ENCODE measurements at regions not wholly inside any gene's neighbourhood (a gene's known extent, or its start where the extent isn't known, plus 50 kb on each side); places are given as distances from the start of the nearest gene placed in this dataset.
A peak's percentile ranks its signal among the peaks of the same experiment; 100 is the strongest.

DNA sequence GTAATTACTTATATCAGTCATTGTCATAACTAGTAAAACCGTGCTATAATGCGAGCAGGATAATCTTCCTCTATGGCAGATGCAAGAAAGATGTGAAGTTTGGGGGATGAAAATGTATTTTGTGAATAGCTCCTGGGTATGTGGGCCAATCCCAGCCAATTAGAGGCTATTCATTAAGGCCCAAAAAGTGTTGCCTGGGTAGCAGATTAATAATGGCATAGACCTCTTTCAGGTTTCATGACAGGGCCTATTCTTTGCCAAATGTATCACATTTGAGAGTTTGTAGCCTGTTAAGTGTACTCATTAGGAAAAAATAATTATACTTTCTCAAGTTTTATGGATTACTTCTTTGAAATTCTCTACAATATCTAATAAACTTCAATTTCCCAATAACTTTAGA lies 199.2 kb upstream of the POU3F2 start:
- no CpG with 5 or more reads among the region's 2 CpGs for WGBS (ENCODE audit: insufficient coverage)
- H3K27ac ChIP-seq (ENCODE audit: low read length) = no peak overlapping the region
- H3K27me3 ChIP-seq (ENCODE audit: control insufficient read depth, insufficient read depth, low read length) = no peaks in the 10 kb centered on the region
- no peak overlapping the region for H3K4me3 ChIP-seq (ENCODE audit: low read length)
- no peaks in the 10 kb centered on the region for H3K36me3 ChIP-seq (ENCODE audit: control insufficient read depth, insufficient read depth, low read length)
- no peaks in the 10 kb centered on the region for H3K9me3 ChIP-seq (replicated peaks; ENCODE audit: control insufficient read depth, low read depth, low read length)
- no peaks in the 10 kb centered on the region for H3K4me1 ChIP-seq (ENCODE audit: control insufficient read depth, insufficient read depth, low read length)
- DNase-seq = no peak

- no peaks in the 10 kb centered on the region for H3K27me3 ChIP-seq (ENCODE audit: control insufficient read depth, insufficient read depth, low read length)
- no peak overlapping the region for H3K4me3 ChIP-seq (ENCODE audit: low read length)
- H3K27ac ChIP-seq (ENCODE audit: low read length) = no peak overlapping the region
- H3K4me1 ChIP-seq (ENCODE audit: control insufficient read depth, insufficient read depth, low read length) = no peaks in the 10 kb centered on the region
- WGBS (ENCODE audit: insufficient coverage) = no CpG with 5 or more reads among the region's 1 CpG
- H3K36me3 ChIP-seq (ENCODE audit: control insufficient read depth, insufficient read depth, low read length) = no peaks in the 10 kb centered on the region
- peak; percentile 0 for DNase-seq
- no peaks in the 10 kb centered on the region for H3K9me3 ChIP-seq (replicated peaks; ENCODE audit: control insufficient read depth, low read depth, low read length)
Measured at GRCh38 chr6:98636941-98637340, 197.4 kb upstream of the POU3F2 start.

DNA sequence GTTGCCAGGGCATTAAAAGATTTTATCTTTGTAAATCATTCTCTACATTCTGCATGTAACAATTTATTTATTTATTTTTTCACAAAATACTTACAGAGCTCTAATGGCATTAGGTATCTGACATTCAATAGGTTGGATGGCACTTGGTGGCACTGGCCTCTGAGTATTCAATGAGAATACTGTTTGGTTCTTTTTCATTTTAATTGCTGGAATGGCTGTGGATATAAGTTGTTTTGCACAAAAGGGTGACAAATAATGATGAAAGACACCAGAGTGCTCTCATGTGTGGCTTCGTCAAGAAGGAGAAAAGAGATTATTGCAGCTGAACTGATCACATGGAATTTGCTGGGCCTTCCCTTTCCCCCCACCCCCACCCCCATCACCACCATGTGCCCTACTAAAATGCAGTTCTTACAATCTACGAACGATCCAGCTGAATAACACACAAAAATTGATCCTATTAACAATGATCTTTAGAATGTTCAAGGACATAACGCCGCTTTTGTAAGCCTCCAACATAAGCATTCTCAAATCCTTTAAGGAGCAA lies 195.2 kb upstream of the POU3F2 start:
- DNase-seq = no peak
- WGBS (ENCODE audit: insufficient coverage) = no CpG with 5 or more reads among the region's 5 CpGs
- H3K4me1 ChIP-seq (ENCODE audit: control insufficient read depth, insufficient read depth, low read length) = no peaks in the 10 kb centered on the region
- no peaks in the 10 kb centered on the region for H3K9me3 ChIP-seq (replicated peaks; ENCODE audit: control insufficient read depth, low read depth, low read length)
- H3K36me3 ChIP-seq (ENCODE audit: control insufficient read depth, insufficient read depth, low read length) = no peaks in the 10 kb centered on the region
- no peak overlapping the region for H3K4me3 ChIP-seq (ENCODE audit: low read length)
- H3K27me3 ChIP-seq (ENCODE audit: control insufficient read depth, insufficient read depth, low read length) = no peaks in the 10 kb centered on the region
- no peak overlapping the region for H3K27ac ChIP-seq (ENCODE audit: low read length)

DNA sequence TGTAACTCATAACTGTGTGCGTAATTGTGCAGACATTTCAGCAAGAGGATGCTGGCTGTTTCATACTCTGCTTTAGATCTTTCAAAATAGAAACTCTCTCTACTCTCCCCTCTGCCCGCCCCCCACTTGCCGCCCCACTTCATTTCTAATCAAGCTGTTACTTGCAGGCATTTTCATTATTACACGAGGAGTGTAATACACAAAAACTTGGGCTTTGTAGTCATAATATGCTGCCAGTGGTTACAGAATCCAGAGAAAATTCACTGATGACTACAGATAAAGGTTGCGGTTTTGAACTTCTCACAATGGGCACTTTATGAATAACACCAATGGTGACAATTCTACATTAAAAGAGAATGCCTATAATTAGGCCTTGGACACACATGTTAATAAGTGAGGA lies 194.0 kb upstream of the POU3F2 start:
- Histone ChIP-seq H3K4me3 (ENCODE audit: low read length) (no peak overlapping the region), H3K36me3 (ENCODE audit: control insufficient read depth, insufficient read depth, low read length) (no peaks in the 10 kb centered on the region), H3K27ac (ENCODE audit: low read length) (no peak overlapping the region), H3K4me1 (ENCODE audit: control insufficient read depth, insufficient read depth, low read length) (no peaks in the 10 kb centered on the region), H3K27me3 (ENCODE audit: control insufficient read depth, insufficient read depth, low read length) (no peaks in the 10 kb centered on the region), H3K9me3 (replicated peaks; ENCODE audit: control insufficient read depth, low read depth, low read length) (no peaks in the 10 kb centered on the region)
- DNase-seq = no peak
- WGBS (ENCODE audit: insufficient coverage) = 71% methylated on average over 1 of the region's 5 CpGs

- Histone ChIP-seq H3K36me3 (ENCODE audit: control insufficient read depth, insufficient read depth, low read length) (no peaks in the 10 kb centered on the region), H3K4me3 (ENCODE audit: low read length) (no peak overlapping the region), H3K4me1 (ENCODE audit: control insufficient read depth, insufficient read depth, low read length) (no peaks in the 10 kb centered on the region), H3K27me3 (ENCODE audit: control insufficient read depth, insufficient read depth, low read length) (no peaks in the 10 kb centered on the region), H3K9me3 (replicated peaks; ENCODE audit: control insufficient read depth, low read depth, low read length) (no peaks in the 10 kb centered on the region), H3K27ac (ENCODE audit: low read length) (no peak overlapping the region)
- WGBS (ENCODE audit: insufficient coverage) = 38% methylated on average over 3 of the region's 5 CpGs
- peak; percentile 25 for DNase-seq
Measured at GRCh38 chr6:98641949-98642719, 192.2 kb upstream of the POU3F2 start.

GRCh38 chr6:98644063-98644462 lies 190.3 kb upstream of the POU3F2 start:
- no peaks in the 10 kb centered on the region for H3K4me1 ChIP-seq (ENCODE audit: control insufficient read depth, insufficient read depth, low read length)
- no peak for DNase-seq
- no peak overlapping the region for H3K4me3 ChIP-seq (ENCODE audit: low read length)
- no peaks in the 10 kb centered on the region for H3K9me3 ChIP-seq (replicated peaks; ENCODE audit: control insufficient read depth, low read depth, low read length)
- WGBS (ENCODE audit: insufficient coverage) = 71% methylated on average over 3 of the region's 5 CpGs
- H3K27me3 ChIP-seq (ENCODE audit: control insufficient read depth, insufficient read depth, low read length) = no peaks in the 10 kb centered on the region
- H3K27ac ChIP-seq (ENCODE audit: low read length) = no peak overlapping the region
- H3K36me3 ChIP-seq (ENCODE audit: control insufficient read depth, insufficient read depth, low read length) = no peaks in the 10 kb centered on the region

DNA sequence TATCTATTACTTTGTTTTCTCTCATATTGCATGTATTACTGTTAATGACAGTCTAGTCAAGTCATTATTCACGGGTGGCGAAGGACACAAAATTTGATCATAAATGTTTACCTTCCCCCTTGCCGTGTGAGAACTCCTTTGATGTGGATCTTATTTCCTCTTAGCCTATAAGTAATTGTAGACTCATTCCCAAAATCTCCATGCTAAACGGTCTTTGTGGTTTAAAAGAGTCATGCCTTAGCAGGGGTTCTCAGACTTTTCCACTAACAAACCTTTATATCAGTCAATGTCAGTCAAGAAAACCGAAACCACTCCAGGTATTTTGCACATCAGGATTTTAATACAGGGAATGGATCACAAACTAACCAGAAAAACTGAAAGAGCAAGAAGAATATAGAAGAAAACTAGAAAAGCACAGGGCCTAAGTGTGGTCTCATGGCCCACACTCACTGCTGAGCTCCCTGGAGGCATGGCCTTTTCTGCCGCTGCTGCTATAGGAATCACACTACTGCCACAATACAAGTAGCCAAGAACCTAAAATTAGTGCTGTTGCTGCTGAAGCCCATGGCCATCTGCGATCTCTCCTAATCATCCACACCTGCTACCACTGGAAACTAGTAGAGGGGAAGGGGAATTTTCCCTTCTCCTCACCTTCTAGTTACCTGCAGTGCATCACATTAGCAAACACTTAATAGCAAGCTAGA lies 186.0 kb upstream of the POU3F2 start:
- H3K4me3 ChIP-seq (ENCODE audit: low read length) = no peak overlapping the region
- DNase-seq = no peak
- H3K27ac ChIP-seq (ENCODE audit: low read length) = no peak overlapping the region
- WGBS (ENCODE audit: insufficient coverage) = no CpG with 5 or more reads among the region's 7 CpGs
- H3K4me1 ChIP-seq (ENCODE audit: control insufficient read depth, insufficient read depth, low read length) = no peaks in the 10 kb centered on the region
- H3K36me3 ChIP-seq (ENCODE audit: control insufficient read depth, insufficient read depth, low read length) = no peaks in the 10 kb centered on the region
- H3K9me3 ChIP-seq (replicated peaks; ENCODE audit: control insufficient read depth, low read depth, low read length) = no peaks in the 10 kb centered on the region
- no peaks in the 10 kb centered on the region for H3K27me3 ChIP-seq (ENCODE audit: control insufficient read depth, insufficient read depth, low read length)

DNA sequence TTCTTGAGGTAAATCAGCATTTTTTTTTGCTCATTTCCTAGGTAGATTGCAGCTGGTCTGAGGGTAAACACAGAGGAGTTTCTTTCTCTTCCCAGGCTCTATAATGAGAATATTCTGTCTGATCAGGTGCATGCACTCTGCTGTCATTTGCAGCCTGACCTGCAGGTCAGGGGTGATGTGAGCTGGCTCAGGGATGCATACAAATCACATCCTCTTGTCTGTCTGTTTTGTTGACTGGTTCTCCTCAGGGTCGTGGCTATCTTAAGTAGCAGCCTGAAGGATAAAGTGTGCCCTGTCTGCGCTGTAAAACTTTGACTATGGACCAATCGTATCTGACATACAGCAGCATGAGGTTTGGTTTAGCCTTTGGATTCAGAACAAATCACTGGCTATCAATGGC lies 183.4 kb upstream of the POU3F2 start:
- Histone ChIP-seq H3K27ac (ENCODE audit: low read length) (no peak overlapping the region), H3K36me3 (ENCODE audit: control insufficient read depth, insufficient read depth, low read length) (no peaks in the 10 kb centered on the region), H3K4me1 (ENCODE audit: control insufficient read depth, insufficient read depth, low read length) (no peaks in the 10 kb centered on the region), H3K4me3 (ENCODE audit: low read length) (no peak overlapping the region), H3K27me3 (ENCODE audit: control insufficient read depth, insufficient read depth, low read length) (no peaks in the 10 kb centered on the region), H3K9me3 (replicated peaks; ENCODE audit: control insufficient read depth, low read depth, low read length) (no peaks in the 10 kb centered on the region)
- DNase-seq = no peak
- WGBS (ENCODE audit: insufficient coverage) = 60% methylated on average over 1 of the region's 3 CpGs

DNA sequence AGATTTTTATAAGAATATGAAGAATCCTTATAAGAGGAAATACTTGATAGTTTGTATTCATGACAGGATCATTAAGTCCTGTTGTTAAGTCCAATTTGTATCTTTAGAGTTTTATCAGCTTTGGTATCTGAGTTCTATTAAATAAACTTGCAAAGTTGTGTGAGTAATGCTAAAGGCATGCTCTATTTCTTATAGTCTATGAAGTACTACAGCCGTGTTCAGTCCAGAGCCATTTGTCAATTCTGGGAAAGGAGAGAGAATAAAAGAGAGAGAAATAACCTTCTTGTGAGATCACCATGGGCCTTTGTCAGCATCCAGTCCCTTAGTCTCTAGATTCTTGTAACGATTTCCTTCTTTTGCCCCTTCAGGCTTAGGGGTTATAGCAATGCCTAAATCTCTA lies 181.2 kb upstream of the POU3F2 start:
- Histone ChIP-seq H3K27ac (ENCODE audit: low read length) (no peak overlapping the region), H3K36me3 (ENCODE audit: control insufficient read depth, insufficient read depth, low read length) (no peaks in the 10 kb centered on the region), H3K27me3 (ENCODE audit: control insufficient read depth, insufficient read depth, low read length) (no peaks in the 10 kb centered on the region), H3K4me1 (ENCODE audit: control insufficient read depth, insufficient read depth, low read length) (no peaks in the 10 kb centered on the region), H3K4me3 (ENCODE audit: low read length) (no peak overlapping the region), H3K9me3 (replicated peaks; ENCODE audit: control insufficient read depth, low read depth, low read length) (no peaks in the 10 kb centered on the region)
- DNase-seq = no peak
- WGBS (ENCODE audit: insufficient coverage) = 56% methylated on average over 1 of the region's 2 CpGs

- Histone ChIP-seq H3K9me3 (replicated peaks; ENCODE audit: control insufficient read depth, low read depth, low read length) (no peaks in the 10 kb centered on the region), H3K27me3 (ENCODE audit: control insufficient read depth, insufficient read depth, low read length) (no peaks in the 10 kb centered on the region), H3K36me3 (ENCODE audit: control insufficient read depth, insufficient read depth, low read length) (no peaks in the 10 kb centered on the region), H3K4me1 (ENCODE audit: control insufficient read depth, insufficient read depth, low read length) (no peaks in the 10 kb centered on the region), H3K4me3 (ENCODE audit: low read length) (no peak overlapping the region), H3K27ac (ENCODE audit: low read length) (no peak overlapping the region)
- WGBS (ENCODE audit: insufficient coverage) = 50% methylated on average over 3 of the region's 5 CpGs
- peak; percentile 69 for DNase-seq
Measured at GRCh38 chr6:98657764-98658163, 176.6 kb upstream of the POU3F2 start.

Measured in muscle of leg (tissue), 3 donors.